ENCODE measurements at regions not wholly inside any gene's neighbourhood (a gene's known extent, or its start where the extent isn't known, plus 50 kb on each side); places are given as distances from the start of the nearest gene placed in this dataset.

DNA sequence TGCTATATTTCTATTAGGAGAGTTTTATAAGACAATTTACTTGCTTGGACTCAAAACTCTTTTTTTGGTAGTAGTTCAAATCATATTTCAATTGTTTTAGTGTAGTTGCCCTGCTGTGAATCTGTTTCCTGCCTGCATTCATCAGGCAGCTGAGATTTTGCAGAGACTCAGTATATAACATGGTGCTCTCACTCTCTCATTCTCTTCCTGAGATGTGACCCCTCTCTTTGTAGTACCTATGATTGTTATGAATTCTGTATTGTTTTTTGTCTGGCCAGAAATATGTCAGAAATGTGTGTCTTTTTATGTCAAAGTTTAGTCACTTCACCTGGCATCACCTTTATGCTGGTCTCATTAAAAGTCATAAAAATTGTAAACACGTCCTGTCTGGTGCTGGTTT, 374.0 kb downstream of the RAPGEF2 start:
- no peak for DNase-seq (ENCODE audit: low read depth)
- TF ChIP-seq, protein P1, sequence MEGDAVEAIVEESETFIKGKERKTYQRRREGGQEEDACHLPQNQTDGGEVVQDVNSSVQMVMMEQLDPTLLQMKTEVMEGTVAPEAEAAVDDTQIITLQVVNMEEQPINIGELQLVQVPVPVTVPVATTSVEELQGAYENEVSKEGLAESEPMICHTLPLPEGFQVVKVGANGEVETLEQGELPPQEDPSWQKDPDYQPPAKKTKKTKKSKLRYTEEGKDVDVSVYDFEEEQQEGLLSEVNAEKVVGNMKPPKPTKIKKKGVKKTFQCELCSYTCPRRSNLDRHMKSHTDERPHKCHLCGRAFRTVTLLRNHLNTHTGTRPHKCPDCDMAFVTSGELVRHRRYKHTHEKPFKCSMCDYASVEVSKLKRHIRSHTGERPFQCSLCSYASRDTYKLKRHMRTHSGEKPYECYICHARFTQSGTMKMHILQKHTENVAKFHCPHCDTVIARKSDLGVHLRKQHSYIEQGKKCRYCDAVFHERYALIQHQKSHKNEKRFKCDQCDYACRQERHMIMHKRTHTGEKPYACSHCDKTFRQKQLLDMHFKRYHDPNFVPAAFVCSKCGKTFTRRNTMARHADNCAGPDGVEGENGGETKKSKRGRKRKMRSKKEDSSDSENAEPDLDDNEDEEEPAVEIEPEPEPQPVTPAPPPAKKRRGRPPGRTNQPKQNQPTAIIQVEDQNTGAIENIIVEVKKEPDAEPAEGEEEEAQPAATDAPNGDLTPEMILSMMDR (IDR thresholded peaks at IDR 0.05; ENCODE audit: low read depth, low read length, missing control alignments), result no peak
- in situ Hi-C loops (cut with HindIII; ENCODE audit: low sequenced_read_pairs), result no loop called here
- H3K4me3 ChIP-seq (ENCODE audit: low read depth, low read length), result no peak overlapping the region

DNA sequence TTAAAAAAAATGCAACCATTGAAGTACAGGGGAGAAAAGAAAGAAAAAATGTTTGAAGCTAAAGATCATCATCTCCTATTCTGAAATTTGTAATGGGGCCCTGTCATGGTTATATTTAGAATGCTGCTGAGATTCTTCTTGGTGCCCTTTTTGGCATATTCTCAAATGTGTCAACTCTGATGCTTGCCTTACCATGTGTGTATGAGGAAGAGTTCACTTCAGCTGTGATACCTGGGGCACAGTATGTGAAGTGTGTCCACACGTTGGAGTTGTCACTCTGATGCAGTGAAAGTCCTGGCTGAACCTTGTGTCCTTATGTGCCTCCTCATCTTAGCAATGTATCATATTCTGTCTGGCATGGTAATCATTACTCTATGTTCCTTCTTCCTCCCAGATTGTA, 377.9 kb downstream of the RAPGEF2 start:
- no peak overlapping the region for H3K4me3 ChIP-seq (ENCODE audit: low read depth, low read length)
- TF ChIP-seq, protein P1 (IDR thresholded peaks at IDR 0.05; ENCODE audit: low read depth, low read length, missing control alignments), result no peak
- DNase-seq (ENCODE audit: low read depth), result no peak
- in situ Hi-C loops (cut with HindIII; ENCODE audit: low sequenced_read_pairs), result no loop called here

DNA sequence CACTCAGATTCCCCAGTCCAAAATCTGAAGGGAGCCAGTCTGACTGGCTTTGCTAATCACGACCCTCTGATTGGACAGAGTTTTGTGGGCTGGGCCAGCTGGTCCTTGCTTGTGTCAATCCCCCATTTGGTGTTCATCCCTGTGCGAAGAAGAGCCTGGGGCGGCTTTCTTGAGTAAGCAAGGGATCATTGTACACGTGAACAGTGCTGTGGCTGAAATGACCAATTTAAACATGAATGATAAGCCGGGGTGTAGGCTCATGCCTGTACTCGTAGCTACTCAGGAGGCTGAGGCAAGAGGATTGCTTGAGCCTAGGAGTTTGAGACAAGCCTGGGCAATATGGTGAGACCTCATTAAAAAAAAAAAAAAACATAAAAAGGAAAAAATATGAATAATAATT, 379.1 kb downstream of the RAPGEF2 start:
- no peak overlapping the region for H3K4me3 ChIP-seq (ENCODE audit: low read depth, low read length)
- in situ Hi-C loops (cut with HindIII; ENCODE audit: low sequenced_read_pairs), result no loop called here
- DNase-seq (ENCODE audit: low read depth), result no peak
- TF ChIP-seq, protein P1 (IDR thresholded peaks at IDR 0.05; ENCODE audit: low read depth, low read length, missing control alignments), result no peak

DNA sequence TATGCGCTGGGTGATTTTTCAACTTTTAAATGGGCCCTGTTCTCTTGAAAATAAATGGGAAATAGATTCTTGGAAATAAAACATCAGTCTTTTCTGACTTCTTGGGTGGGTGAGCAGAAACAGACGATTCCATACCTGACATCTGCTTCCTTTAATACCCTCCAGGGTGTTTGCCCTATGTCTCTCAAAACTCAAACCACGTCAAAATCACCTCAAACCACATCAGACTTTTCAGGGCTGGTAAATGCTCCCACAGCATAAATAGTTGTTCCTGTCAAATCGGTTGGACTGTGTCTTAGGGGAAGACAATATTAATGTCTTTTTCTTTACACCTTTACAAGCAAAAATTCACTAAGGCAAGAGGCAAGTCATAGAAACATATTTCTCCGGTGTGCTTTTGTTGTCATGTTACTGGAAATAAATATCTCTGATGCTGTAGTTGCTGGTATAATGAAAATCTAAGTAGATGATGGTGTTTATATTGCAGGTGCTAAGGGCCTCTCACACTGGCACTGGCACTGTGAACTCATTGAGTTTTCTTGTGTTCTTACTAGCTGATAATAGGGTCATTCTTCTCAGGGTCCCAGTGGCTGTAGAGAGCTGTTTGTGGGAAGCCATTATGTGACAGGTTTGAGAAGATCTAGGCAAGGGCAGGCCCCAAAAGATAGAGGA, 380.4 kb downstream of the RAPGEF2 start:
- TF ChIP-seq, protein P1 (IDR thresholded peaks at IDR 0.05; ENCODE audit: low read depth, low read length, missing control alignments), result no peak
- H3K4me3 ChIP-seq (ENCODE audit: low read depth, low read length), result no peak overlapping the region
- in situ Hi-C loops (cut with HindIII; ENCODE audit: low sequenced_read_pairs), result no loop called here
- DNase-seq (ENCODE audit: low read depth), result no peak

DNA sequence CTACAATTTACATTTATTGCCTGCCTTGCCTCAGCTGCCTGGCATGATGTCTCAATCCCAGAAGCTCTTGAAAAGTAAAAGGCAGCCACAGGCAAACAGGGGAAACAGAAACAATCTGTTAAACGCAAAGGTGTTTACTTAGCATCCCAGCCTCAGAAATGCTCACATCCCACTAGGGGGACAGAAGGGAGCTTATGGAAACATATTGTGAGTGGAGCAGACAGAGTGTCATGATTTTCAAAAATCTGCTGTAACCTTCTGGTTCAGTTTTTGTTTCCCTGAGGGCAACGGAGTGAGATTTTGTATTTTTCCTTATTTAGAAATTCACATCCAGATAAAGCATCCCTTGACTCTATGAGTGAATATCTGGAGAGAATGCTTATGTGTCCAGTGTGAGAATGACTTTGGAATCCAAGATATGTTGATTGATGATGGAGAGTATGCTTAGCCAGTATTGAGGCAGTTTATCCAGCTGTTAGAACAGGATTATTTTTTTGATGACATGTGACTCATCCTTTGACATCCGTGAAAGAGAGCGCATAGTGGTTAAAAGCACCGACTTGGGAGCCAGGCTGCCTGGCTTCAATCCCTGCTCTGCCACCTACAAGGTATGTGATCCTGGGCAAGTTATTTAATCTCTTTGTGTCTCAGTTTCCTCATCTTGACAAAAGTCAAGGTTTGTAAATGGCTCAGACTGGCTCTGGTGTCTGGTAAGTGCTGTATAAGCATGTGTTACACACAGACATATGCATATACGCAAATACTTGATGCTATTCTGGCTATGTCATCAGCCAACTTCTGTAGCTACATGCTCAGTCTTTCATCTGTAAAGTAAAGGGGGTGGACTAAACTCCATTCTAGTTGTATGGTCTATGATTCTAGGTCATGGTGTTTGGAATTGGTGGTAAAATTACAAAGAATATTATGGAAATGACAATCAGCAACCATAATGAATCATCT, 381.2 kb downstream of the RAPGEF2 start:
- TF ChIP-seq, protein P1 (IDR thresholded peaks at IDR 0.05; ENCODE audit: low read depth, low read length, missing control alignments), result no peak
- no peak for DNase-seq (ENCODE audit: low read depth)
- H3K4me3 ChIP-seq (ENCODE audit: low read depth, low read length), result no peak overlapping the region
- in situ Hi-C loops (cut with HindIII; ENCODE audit: low sequenced_read_pairs), result no loop called here

DNA sequence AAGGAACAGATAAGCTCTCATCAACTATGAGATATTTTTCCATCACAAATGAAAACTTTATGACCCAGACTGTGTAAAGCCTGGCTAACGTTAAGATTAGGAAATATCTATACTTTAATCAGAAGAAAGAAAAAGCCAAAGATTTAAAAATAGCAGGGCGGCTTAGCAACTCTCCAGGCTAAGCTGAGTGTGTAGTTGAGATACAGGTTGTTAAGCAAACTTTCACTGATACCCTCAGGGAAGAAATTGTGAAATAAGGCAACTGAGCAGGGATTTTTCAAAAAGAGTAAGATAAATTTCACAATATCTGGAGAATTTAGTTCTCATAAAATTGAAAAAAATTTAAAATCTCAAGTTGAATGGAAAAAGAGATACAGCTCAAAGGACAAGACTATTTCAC, 382.0 kb downstream of the RAPGEF2 start:
- DNase-seq (ENCODE audit: low read depth), result no peak
- in situ Hi-C loops (cut with HindIII; ENCODE audit: low sequenced_read_pairs), result no loop called here
- TF ChIP-seq, protein P1 (IDR thresholded peaks at IDR 0.05; ENCODE audit: low read depth, low read length, missing control alignments), result no peak
- no peak overlapping the region for H3K4me3 ChIP-seq (ENCODE audit: low read depth, low read length)

Data from astrocyte of the cerebellum (primary cell).